ENCODE measurements at regions not wholly inside any gene's neighbourhood (a gene's known extent, or its start where the extent isn't known, plus 50 kb on each side); places are given as distances from the start of the nearest gene placed in this dataset.

GRCh38 chr14:82412545-82412944 is 878.9 kb upstream of the SEL1L start:
- ChIA-PET CTCF (no interaction called here), POLR2A (no interaction called here)
- TF ChIP-seq BHLHE40 (IDR thresholded peaks at IDR 0.05; ENCODE audit: borderline replicate concordance): no peak
- no peak for TF ChIP-seq LEF1 (IDR thresholded peaks at IDR 0.05; ENCODE audit: borderline replicate concordance)
- TF ChIP-seq FOXA1 (IDR thresholded peaks at IDR 0.05): no peak
- no peak for TF ChIP-seq FOXM1 (IDR thresholded peaks at IDR 0.05; ENCODE audit: borderline replicate concordance)
- no peak for TF ChIP-seq L3MBTL2 (conservative IDR thresholded peaks at IDR 0.05)
- no peak for DNase-seq (ENCODE audit: extremely low spot score)

GRCh38 chr14:82414853-82415539 is 881.3 kb upstream of the SEL1L start:
- CTCF ChIA-PET: no interaction called here
- POLR2A ChIA-PET: no interaction called here
- no peak for TF ChIP-seq LEF1 (IDR thresholded peaks at IDR 0.05; ENCODE audit: borderline replicate concordance)
- no peak for TF ChIP-seq SP1 (IDR thresholded peaks at IDR 0.05)
- TF ChIP-seq BHLHE40 (IDR thresholded peaks at IDR 0.05; ENCODE audit: borderline replicate concordance): no peak
- no peak for TF ChIP-seq ELF4 (IDR thresholded peaks at IDR 0.05)
- TF ChIP-seq ARNT (IDR thresholded peaks at IDR 0.05): no peak
- TF ChIP-seq ZNF384 (IDR thresholded peaks at IDR 0.05): no peak
- TF ChIP-seq FOXA1 (IDR thresholded peaks at IDR 0.05): no peak
- TF ChIP-seq FOXM1 (IDR thresholded peaks at IDR 0.05; ENCODE audit: borderline replicate concordance): no peak
- no peak for TF ChIP-seq SUZ12 (IDR thresholded peaks at IDR 0.05)
- TF ChIP-seq NFRKB (IDR thresholded peaks at IDR 0.05): no peak
- no peak for TF ChIP-seq L3MBTL2 (conservative IDR thresholded peaks at IDR 0.05)
- TF ChIP-seq CTBP1 (IDR thresholded peaks at IDR 0.05; ENCODE audit: borderline replicate concordance): no peak
- no peak for TF ChIP-seq HDGF (IDR thresholded peaks at IDR 0.05; ENCODE audit: borderline replicate concordance)
- no peak for TF ChIP-seq FOXK2 (IDR thresholded peaks at IDR 0.05)
- TF ChIP-seq TARDBP (IDR thresholded peaks at IDR 0.05): no peak
- TF ChIP-seq PKNOX1 (IDR thresholded peaks at IDR 0.05): no peak

GRCh38 chr14:82419933-82420332 is 886.3 kb upstream of the SEL1L start:
- TF ChIP-seq TARDBP (IDR thresholded peaks at IDR 0.05) (no peak), BHLHE40 (IDR thresholded peaks at IDR 0.05; ENCODE audit: borderline replicate concordance) (no peak), LEF1 (IDR thresholded peaks at IDR 0.05; ENCODE audit: borderline replicate concordance) (no peak), NFRKB (IDR thresholded peaks at IDR 0.05) (no peak), FOXM1 (IDR thresholded peaks at IDR 0.05; ENCODE audit: borderline replicate concordance) (no peak), L3MBTL2 (conservative IDR thresholded peaks at IDR 0.05) (no peak), ELF4 (IDR thresholded peaks at IDR 0.05) (no peak)
- DNase-seq (ENCODE audit: extremely low spot score): no peak
- ChIA-PET CTCF (no interaction called here), POLR2A (no interaction called here)

More at GRCh38 chr14:82414853-82415539, 881.3 kb upstream of the SEL1L start:
- DNase-seq (ENCODE audit: extremely low spot score): no peak

DNA sequence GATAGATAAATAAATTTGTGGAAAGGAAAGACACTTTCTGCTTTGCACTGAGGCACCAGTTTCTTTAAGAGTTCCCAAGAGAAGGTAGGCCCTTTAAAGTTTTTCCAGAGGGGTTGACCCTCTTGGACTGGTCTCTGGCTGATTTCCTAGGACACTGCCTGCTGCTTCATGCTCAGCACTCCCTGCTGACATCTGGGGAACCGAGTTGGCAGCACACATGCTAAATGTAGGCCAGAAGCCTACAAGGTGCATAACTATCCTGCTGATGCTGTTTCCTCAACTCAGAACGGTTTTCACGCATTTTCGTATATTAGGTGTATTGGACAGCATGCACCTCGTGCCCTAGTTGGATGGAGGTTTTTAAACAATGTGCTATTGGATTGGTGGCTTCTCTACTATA is 887.2 kb upstream of the SEL1L start:
- no peak for DNase-seq (ENCODE audit: extremely low spot score)
- ChIA-PET POLR2A (no interaction called here), CTCF (no interaction called here)
- TF ChIP-seq BHLHE40 (IDR thresholded peaks at IDR 0.05; ENCODE audit: borderline replicate concordance) (no peak), HDGF (IDR thresholded peaks at IDR 0.05; ENCODE audit: borderline replicate concordance) (no peak), ELF4 (IDR thresholded peaks at IDR 0.05) (no peak), LEF1 (IDR thresholded peaks at IDR 0.05; ENCODE audit: borderline replicate concordance) (no peak), CTBP1 (IDR thresholded peaks at IDR 0.05; ENCODE audit: borderline replicate concordance) (no peak), NFRKB (IDR thresholded peaks at IDR 0.05) (no peak), PKNOX1 (IDR thresholded peaks at IDR 0.05) (no peak), FOXM1 (IDR thresholded peaks at IDR 0.05; ENCODE audit: borderline replicate concordance) (no peak), SP1 (IDR thresholded peaks at IDR 0.05) (no peak), L3MBTL2 (conservative IDR thresholded peaks at IDR 0.05) (no peak)

- DNase-seq (ENCODE audit: extremely low spot score): no peak
- CTCF ChIA-PET: no interaction called here
- TF ChIP-seq ARNT (IDR thresholded peaks at IDR 0.05): no peak
- no peak for TF ChIP-seq FOXA1 (IDR thresholded peaks at IDR 0.05)
- TF ChIP-seq TARDBP (IDR thresholded peaks at IDR 0.05): no peak
- TF ChIP-seq SUZ12 (IDR thresholded peaks at IDR 0.05): no peak
- no peak for TF ChIP-seq NFRKB (IDR thresholded peaks at IDR 0.05)
- no peak for TF ChIP-seq PKNOX1 (IDR thresholded peaks at IDR 0.05)
- TF ChIP-seq BHLHE40 (IDR thresholded peaks at IDR 0.05; ENCODE audit: borderline replicate concordance): no peak
- TF ChIP-seq CTBP1 (IDR thresholded peaks at IDR 0.05; ENCODE audit: borderline replicate concordance): no peak
- no peak for TF ChIP-seq FOXK2 (IDR thresholded peaks at IDR 0.05)
- TF ChIP-seq LEF1 (IDR thresholded peaks at IDR 0.05; ENCODE audit: borderline replicate concordance): no peak
- no peak for TF ChIP-seq SP1 (IDR thresholded peaks at IDR 0.05)
- POLR2A ChIA-PET: no interaction called here
These were observed 887.6 kb upstream of the SEL1L start for GRCh38 chr14:82421286-82421685.

DNA sequence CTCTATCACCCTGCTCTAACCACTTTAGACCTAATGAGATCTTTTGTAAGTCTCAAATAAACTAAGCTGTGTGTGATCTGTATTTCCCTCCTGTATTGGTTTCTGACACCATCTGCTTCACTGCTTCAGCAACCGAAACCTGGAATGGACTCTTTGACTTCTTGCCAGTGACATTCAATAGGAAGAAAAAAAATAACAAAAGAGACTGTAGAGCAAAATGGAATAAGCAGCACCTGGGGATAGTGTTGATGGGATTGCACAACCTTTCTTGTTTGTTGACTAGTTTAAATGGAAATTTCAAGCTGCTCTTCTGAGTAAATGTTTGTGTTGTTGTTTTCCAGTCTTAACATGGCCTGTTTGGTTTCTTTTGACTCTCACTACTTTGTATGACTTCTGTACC is 888.6 kb upstream of the SEL1L start:
- no peak for TF ChIP-seq L3MBTL2 (conservative IDR thresholded peaks at IDR 0.05)
- no peak for TF ChIP-seq FOXA1 (IDR thresholded peaks at IDR 0.05)
- DNase-seq (ENCODE audit: extremely low spot score): no peak
- CTCF ChIA-PET: no interaction called here
- POLR2A ChIA-PET: no interaction called here

DNA sequence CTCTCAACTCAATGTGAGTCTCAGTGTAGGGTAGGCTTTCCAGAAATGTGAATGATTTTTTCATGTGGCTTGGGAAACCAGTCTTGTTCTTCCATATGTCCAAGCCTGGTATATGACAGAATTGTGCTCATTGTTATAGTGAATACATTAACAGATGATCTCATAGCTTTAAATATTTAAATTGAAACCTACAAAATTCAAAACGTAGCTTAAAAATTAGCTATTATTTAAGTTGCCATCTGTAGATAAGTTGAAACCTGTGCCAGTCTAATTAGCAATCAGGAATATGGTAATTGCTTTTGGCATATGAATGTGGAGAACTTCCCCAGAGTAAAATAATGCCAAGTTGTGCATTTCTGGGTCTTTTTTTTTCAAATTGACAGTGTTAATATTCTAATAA is 891.6 kb upstream of the SEL1L start:
- ChIA-PET CTCF (no interaction called here), POLR2A (no interaction called here)
- no peak for DNase-seq (ENCODE audit: extremely low spot score)
- TF ChIP-seq ZNF384 (IDR thresholded peaks at IDR 0.05) (no peak), FOXM1 (IDR thresholded peaks at IDR 0.05; ENCODE audit: borderline replicate concordance) (no peak), HDGF (IDR thresholded peaks at IDR 0.05; ENCODE audit: borderline replicate concordance) (no peak), TARDBP (IDR thresholded peaks at IDR 0.05) (no peak), SP1 (IDR thresholded peaks at IDR 0.05) (no peak), PKNOX1 (IDR thresholded peaks at IDR 0.05) (no peak), LEF1 (IDR thresholded peaks at IDR 0.05; ENCODE audit: borderline replicate concordance) (no peak), ELF4 (IDR thresholded peaks at IDR 0.05) (no peak), ARNT (IDR thresholded peaks at IDR 0.05) (no peak), FOXK2 (IDR thresholded peaks at IDR 0.05) (no peak), SUZ12 (IDR thresholded peaks at IDR 0.05) (no peak), CTBP1 (IDR thresholded peaks at IDR 0.05; ENCODE audit: borderline replicate concordance) (no peak), NFRKB (IDR thresholded peaks at IDR 0.05) (no peak), BHLHE40 (IDR thresholded peaks at IDR 0.05; ENCODE audit: borderline replicate concordance) (no peak), L3MBTL2 (conservative IDR thresholded peaks at IDR 0.05) (no peak)
